SU-DHL-6 (cell line): ENCODE measurements at regions not wholly inside any gene's neighbourhood (a gene's known extent, or its start where the extent isn't known, plus 50 kb on each side); places are given as distances from the start of the nearest gene placed in this dataset.

Experiments used
- H2AFZ ChIP-seq: fragments of 200-600 bp; sonication (generic); 2 replicates; pipeline ENCODE4 v1.6.1; 2014; ENCODE audit warnings: low read depth, mild to moderate bottlenecking, moderate library complexity, mixed read lengths, antibody characterized with exemption, low read length; ENCODE audit not compliant: severe bottlenecking
- H3F3A ChIP-seq: fragments of 200-600 bp; shearing (Covaris generic); 2 replicates; pipeline ENCODE4 v1.6.0; 2016; ENCODE audit warnings: antibody characterized with exemption, mild to moderate bottlenecking; ENCODE audit not compliant: insufficient read depth
- H3K27ac ChIP-seq: fragments of 200-600 bp; sonication (generic); 2 replicates; pipeline ENCODE4 v1.5.1; 2016; ENCODE audit warnings: low read depth, mild to moderate bottlenecking, low read length, moderate library complexity, mixed read lengths
- H3K27me3 ChIP-seq: fragments of 200-600 bp; sonication (generic), shearing (Covaris generic); 2 replicates; pipeline ENCODE4 v1.6.0; 2014; ENCODE audit warnings: mild to moderate bottlenecking, low read length
- H3K36me3 ChIP-seq: fragments of 200-600 bp; sonication (generic); 2 replicates; pipeline ENCODE4 v1.6.1; 2014; ENCODE audit warnings: mild to moderate bottlenecking, low read length, mixed read lengths
- H3K4me2 ChIP-seq: fragments of 300-600, 200-600 bp; shearing (Covaris generic), sonication (generic); 2 replicates; pipeline ENCODE4 v1.6.0; 2014; ENCODE audit warnings: low read length, low read depth, mild to moderate bottlenecking; ENCODE audit not compliant: poor library complexity, severe bottlenecking
- H3K4me3 ChIP-seq: fragments of 200-600 bp; sonication (generic); 2 replicates; pipeline ENCODE4 v1.5.1; 2014; ENCODE audit warnings: antibody characterized with exemption, low read length, mild to moderate bottlenecking, mixed read lengths; ENCODE audit not compliant: insufficient read depth, poor library complexity, severe bottlenecking
- H3K79me2 ChIP-seq: fragments of 200-600 bp; sonication (generic); 2 replicates; pipeline ENCODE4 v1.6.1; 2014; ENCODE audit warnings: mild to moderate bottlenecking, low read length, moderate library complexity; ENCODE audit not compliant: insufficient read depth
- H3K9ac ChIP-seq: fragments of 200-600 bp; sonication (generic); 2 replicates; pipeline ENCODE4 v1.7.0; 2014; ENCODE audit warnings: mild to moderate bottlenecking, low read length
- H3K9me2 ChIP-seq: fragments of 200-600 bp; sonication (generic); replicated peaks from 2 replicates; pipeline ENCODE4 v1.6.1; 2014; ENCODE audit warnings: low read length; ENCODE audit not compliant: insufficient read depth
- H3K9me3 ChIP-seq: fragments of 200-600 bp; sonication (generic); 2 replicates; pipeline ENCODE4 v1.6.1; 2014; ENCODE audit warnings: low read length, mixed read lengths; ENCODE audit not compliant: insufficient read depth
- H4K20me1 ChIP-seq: fragments of 200-600 bp; sonication (generic); 2 replicates; pipeline ENCODE4 v1.6.1; 2014; ENCODE audit warnings: low read depth, mild to moderate bottlenecking, antibody characterized with exemption, low read length, moderate library complexity, mixed read lengths
- EZH2phosphoT487 ChIP-seq: fragments of 200-600 bp; sonication (generic), shearing (Covaris generic); conservative IDR thresholded peaks from 2 replicates; pipeline ENCODE4 v1.6.1; 2018; ENCODE audit warnings: mild to moderate bottlenecking, antibody characterized with exemption, low read length, moderate library complexity, mixed read lengths
- TF ChIP-seq, protein P1 (sequence below): fragments of 200-600 bp; sonication (generic); IDR thresholded peaks from one replicate; pipeline ENCODE4 v1.5.1; 2017; ENCODE audit warnings: antibody characterized with exemption, mild to moderate bottlenecking, low read length, moderate library complexity; ENCODE audit not compliant: insufficient read depth, poor library complexity, severe bottlenecking

DNA sequence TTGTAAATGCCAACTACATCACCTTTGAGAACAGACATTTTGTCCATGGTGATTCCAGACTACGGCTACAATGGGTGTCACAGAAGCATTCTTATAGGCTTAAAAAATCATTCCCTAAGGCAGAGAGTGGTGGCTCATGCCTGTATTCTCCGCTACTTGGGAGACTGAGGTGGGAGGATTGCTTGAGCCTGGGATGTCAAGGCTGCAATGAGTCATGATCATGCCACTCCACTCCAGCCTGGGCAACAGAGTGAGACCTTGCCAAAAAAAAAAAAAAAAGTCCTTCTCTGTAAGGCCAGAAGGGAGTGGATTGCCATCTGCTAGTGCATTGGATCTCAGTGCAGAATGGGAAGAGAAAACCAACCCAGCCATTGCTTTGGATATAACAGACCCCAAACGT is 522.5 kb downstream of the VRK1 start:
- no peak overlapping the region for H3K4me2 ChIP-seq
- H3K27me3 ChIP-seq: no peaks in the 10 kb centered on the region
- H2AFZ ChIP-seq: no peak overlapping the region
- no peak overlapping the region for H3K4me3 ChIP-seq
- no peak overlapping the region for H3K27ac ChIP-seq
- no peaks in the 10 kb centered on the region for H3K9me3 ChIP-seq
- no peaks in the 10 kb centered on the region for H3K36me3 ChIP-seq
- H3F3A ChIP-seq: no peaks in the 10 kb centered on the region
- no peak overlapping the region for H3K9ac ChIP-seq
- H3K79me2 ChIP-seq: no peaks in the 10 kb centered on the region
- H4K20me1 ChIP-seq: no peaks in the 10 kb centered on the region
- TF ChIP-seq EZH2phosphoT487: no peak
- TF ChIP-seq, protein P1, sequence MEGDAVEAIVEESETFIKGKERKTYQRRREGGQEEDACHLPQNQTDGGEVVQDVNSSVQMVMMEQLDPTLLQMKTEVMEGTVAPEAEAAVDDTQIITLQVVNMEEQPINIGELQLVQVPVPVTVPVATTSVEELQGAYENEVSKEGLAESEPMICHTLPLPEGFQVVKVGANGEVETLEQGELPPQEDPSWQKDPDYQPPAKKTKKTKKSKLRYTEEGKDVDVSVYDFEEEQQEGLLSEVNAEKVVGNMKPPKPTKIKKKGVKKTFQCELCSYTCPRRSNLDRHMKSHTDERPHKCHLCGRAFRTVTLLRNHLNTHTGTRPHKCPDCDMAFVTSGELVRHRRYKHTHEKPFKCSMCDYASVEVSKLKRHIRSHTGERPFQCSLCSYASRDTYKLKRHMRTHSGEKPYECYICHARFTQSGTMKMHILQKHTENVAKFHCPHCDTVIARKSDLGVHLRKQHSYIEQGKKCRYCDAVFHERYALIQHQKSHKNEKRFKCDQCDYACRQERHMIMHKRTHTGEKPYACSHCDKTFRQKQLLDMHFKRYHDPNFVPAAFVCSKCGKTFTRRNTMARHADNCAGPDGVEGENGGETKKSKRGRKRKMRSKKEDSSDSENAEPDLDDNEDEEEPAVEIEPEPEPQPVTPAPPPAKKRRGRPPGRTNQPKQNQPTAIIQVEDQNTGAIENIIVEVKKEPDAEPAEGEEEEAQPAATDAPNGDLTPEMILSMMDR: no peak
- H3K9me2 ChIP-seq: no peaks in the 10 kb centered on the region

DNA sequence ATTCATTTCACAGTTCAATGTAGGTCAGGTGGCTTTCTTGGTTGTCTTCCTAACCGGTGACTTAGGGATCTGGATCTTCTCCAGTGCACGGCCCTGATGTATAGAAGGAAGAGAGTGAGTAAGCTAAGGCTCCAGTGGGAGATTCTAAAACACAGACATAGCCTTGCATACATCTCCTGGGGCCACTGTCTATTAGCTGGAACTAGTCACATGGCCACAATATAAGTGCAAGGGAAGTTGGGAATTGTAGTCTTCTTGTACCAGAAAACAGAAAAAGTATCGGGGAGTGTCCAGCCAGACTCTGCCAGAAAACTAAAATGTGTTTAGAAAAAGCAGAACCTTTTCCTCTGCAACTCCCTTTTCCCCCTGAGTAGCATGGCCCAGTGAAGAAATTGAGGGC is 531.6 kb downstream of the VRK1 start:
- Histone ChIP-seq H2AFZ (no peak overlapping the region), H3K9me2 (no peaks in the 10 kb centered on the region), H3K36me3 (no peaks in the 10 kb centered on the region), H3K9ac (no peak overlapping the region), H3K9me3 (no peaks in the 10 kb centered on the region), H4K20me1 (no peaks in the 10 kb centered on the region), H3K4me2 (no peak overlapping the region), H3K27me3 (no peaks in the 10 kb centered on the region), H3F3A (no peaks in the 10 kb centered on the region), H3K4me3 (no peak overlapping the region), H3K79me2 (no peaks in the 10 kb centered on the region), H3K27ac (no peak overlapping the region)
- no peak for TF ChIP-seq EZH2phosphoT487
- TF ChIP-seq, protein P1: no peak

DNA sequence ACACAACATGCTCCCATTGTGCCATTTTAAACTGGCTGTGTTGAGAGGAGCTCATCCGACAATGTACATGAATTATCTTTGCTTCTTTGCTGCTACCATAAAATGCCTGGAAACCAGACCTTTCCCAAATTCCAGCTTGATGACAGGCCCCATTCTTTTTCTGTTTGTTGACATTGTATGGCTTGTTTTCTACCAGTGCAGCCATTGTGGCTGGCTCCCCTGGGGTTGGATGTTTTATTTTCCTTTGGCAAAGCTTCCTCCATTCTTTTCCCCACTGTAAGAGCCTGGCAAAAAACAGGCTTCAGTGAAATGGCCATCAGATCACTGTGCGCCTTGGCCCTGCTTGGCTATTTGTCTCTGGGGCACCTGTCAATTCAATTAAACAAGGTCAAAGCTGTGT is 532.5 kb downstream of the VRK1 start:
- Histone ChIP-seq H3K9ac (no peak overlapping the region), H3K4me2 (no peak overlapping the region), H3K27ac (no peak overlapping the region), H3K27me3 (no peaks in the 10 kb centered on the region), H3K9me3 (no peaks in the 10 kb centered on the region), H4K20me1 (no peaks in the 10 kb centered on the region), H3K9me2 (no peaks in the 10 kb centered on the region), H3K4me3 (no peak overlapping the region), H3F3A (no peaks in the 10 kb centered on the region), H3K79me2 (no peaks in the 10 kb centered on the region), H3K36me3 (no peaks in the 10 kb centered on the region), H2AFZ (no peak overlapping the region)
- TF ChIP-seq, protein P1: no peak
- no peak for TF ChIP-seq EZH2phosphoT487

DNA sequence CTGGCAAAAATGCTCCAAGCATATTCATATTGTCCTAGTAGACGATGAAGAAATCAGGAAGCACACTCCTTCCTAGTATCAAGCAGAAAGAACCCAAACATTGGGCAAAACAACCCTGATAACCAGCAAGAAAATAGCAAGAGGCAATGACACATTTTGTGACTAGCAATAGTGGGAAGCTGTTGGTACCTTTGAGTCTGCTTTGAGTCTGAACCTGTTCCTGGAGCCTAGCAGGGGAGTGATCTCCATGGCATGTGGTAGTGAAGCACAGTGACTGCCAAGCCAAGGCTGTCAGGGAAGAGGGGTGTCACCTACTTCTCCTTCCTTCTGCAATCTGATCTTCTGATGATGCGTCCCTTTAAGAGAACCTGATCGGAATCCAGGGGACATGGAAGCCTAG is 533.9 kb downstream of the VRK1 start:
- no peaks in the 10 kb centered on the region for H4K20me1 ChIP-seq
- H2AFZ ChIP-seq: no peak overlapping the region
- H3K9me2 ChIP-seq: no peaks in the 10 kb centered on the region
- H3K9ac ChIP-seq: no peak overlapping the region
- no peak overlapping the region for H3K4me3 ChIP-seq
- no peaks in the 10 kb centered on the region for H3F3A ChIP-seq
- no peaks in the 10 kb centered on the region for H3K27me3 ChIP-seq
- no peaks in the 10 kb centered on the region for H3K79me2 ChIP-seq
- H3K4me2 ChIP-seq: no peak overlapping the region
- H3K9me3 ChIP-seq: no peaks in the 10 kb centered on the region
- TF ChIP-seq, protein P1: no peak
- no peak for TF ChIP-seq EZH2phosphoT487
- no peak overlapping the region for H3K27ac ChIP-seq
- H3K36me3 ChIP-seq: no peaks in the 10 kb centered on the region
